ENCODE measurements at regions not wholly inside any gene's neighbourhood (a gene's known extent, or its start where the extent isn't known, plus 50 kb on each side); places are given as distances from the start of the nearest gene placed in this dataset.

DNA sequence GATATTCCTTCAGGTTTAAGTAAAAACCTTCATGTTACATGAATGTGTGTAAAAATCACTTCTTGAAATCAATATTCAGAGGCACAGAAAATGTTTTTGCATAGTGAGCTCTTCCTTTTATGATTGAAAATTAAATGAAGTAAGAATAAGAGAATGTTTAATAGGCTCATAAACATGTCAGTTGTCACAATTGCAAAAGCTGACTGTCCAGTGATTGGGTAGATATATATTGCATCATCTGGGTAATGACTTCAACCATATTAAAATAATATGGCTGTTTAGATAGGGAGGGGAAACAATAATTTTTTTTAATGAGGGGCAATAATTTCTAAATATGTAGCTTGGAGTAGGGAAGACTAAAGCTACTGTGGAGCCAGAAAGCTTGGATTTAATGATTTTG, 529.8 kb upstream of the GOLIM4 start:
- Histone ChIP-seq H3K79me2 (no peaks in the 10 kb centered on the region), H3K27me3 (ENCODE audit: control insufficient read depth, insufficient read depth, low read length) (no peaks in the 10 kb centered on the region), H3K9ac (no peak overlapping the region), H3K9me3 (ENCODE audit: control insufficient read depth, low read length) (no peaks in the 10 kb centered on the region), H3K36me3 (ENCODE audit: control insufficient read depth, insufficient read depth, low read length) (no peaks in the 10 kb centered on the region), H3K27ac (no peak overlapping the region), H3K4me3 (ENCODE audit: low read depth, low read length) (no peak overlapping the region), H3K4me1 (no peaks in the 10 kb centered on the region), H3K4me2 (ENCODE audit: low read length) (no peak overlapping the region), H2AFZ (no peak overlapping the region)
- TF ChIP-seq, protein P1, sequence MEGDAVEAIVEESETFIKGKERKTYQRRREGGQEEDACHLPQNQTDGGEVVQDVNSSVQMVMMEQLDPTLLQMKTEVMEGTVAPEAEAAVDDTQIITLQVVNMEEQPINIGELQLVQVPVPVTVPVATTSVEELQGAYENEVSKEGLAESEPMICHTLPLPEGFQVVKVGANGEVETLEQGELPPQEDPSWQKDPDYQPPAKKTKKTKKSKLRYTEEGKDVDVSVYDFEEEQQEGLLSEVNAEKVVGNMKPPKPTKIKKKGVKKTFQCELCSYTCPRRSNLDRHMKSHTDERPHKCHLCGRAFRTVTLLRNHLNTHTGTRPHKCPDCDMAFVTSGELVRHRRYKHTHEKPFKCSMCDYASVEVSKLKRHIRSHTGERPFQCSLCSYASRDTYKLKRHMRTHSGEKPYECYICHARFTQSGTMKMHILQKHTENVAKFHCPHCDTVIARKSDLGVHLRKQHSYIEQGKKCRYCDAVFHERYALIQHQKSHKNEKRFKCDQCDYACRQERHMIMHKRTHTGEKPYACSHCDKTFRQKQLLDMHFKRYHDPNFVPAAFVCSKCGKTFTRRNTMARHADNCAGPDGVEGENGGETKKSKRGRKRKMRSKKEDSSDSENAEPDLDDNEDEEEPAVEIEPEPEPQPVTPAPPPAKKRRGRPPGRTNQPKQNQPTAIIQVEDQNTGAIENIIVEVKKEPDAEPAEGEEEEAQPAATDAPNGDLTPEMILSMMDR (IDR thresholded peaks at IDR 0.05): no peak

DNA sequence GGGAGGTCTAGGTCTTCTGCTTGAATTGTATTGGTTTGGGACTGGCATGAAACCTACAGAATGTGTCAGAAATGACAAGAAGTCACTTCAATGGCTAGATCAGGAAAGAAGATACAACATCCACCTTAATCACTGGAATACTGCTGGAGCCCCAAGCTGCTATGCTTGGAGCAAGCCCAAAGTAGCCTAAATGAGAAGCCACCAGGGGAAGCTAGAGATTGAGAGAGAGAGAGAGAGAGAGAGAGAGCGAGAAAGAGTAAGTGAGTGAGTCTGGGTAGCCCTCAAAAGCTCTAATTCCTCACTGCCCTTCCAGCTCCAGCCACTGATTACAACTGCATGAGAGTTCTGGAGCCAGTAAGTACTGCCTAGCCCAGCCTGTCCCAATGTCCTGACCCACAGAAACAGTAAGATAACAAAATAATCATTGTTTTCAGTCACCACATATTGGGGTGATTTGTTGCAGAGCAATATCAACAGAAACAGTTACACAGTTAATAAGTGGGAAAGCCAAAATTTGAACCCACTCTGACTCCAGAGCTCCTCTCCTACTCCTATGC, 529.2 kb upstream of the GOLIM4 start:
- Histone ChIP-seq H2AFZ (no peak overlapping the region), H3K36me3 (ENCODE audit: control insufficient read depth, insufficient read depth, low read length) (no peaks in the 10 kb centered on the region), H3K4me1 (no peaks in the 10 kb centered on the region), H3K27me3 (ENCODE audit: control insufficient read depth, insufficient read depth, low read length) (no peaks in the 10 kb centered on the region), H3K4me2 (ENCODE audit: low read length) (no peak overlapping the region), H3K4me3 (ENCODE audit: low read depth, low read length) (no peak overlapping the region), H3K27ac (no peak overlapping the region), H3K9me3 (ENCODE audit: control insufficient read depth, low read length) (no peaks in the 10 kb centered on the region), H3K79me2 (no peaks in the 10 kb centered on the region), H3K9ac (no peak overlapping the region)
- TF ChIP-seq, protein P1 (IDR thresholded peaks at IDR 0.05): no peak

DNA sequence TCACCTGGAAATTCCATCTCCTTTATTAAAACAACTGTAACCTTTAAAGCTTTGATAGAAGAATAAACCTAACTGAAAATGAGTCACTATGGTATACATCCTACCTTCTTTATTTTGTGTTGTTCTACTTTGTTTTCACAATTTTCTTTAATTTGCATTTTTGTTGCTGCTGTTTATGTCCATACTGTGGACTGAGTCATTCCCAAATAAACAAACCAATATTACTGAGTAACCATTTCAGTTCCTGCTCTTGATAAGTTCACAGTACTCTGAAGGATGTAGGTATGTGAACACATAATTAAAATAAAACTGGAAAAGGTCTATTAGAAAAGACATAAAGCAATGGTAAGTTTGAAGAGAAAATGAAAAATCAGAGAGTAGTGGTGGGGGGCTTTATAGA, 528.5 kb upstream of the GOLIM4 start:
- H3K4me2 ChIP-seq (ENCODE audit: low read length): no peak overlapping the region
- TF ChIP-seq, protein P1 (IDR thresholded peaks at IDR 0.05): no peak
- no peak overlapping the region for H3K9ac ChIP-seq
- H3K36me3 ChIP-seq (ENCODE audit: control insufficient read depth, insufficient read depth, low read length): no peaks in the 10 kb centered on the region
- no peaks in the 10 kb centered on the region for H3K79me2 ChIP-seq
- no peak overlapping the region for H3K4me3 ChIP-seq (ENCODE audit: low read depth, low read length)
- no peaks in the 10 kb centered on the region for H3K27me3 ChIP-seq (ENCODE audit: control insufficient read depth, insufficient read depth, low read length)
- no peak overlapping the region for H2AFZ ChIP-seq
- no peaks in the 10 kb centered on the region for H3K4me1 ChIP-seq
- H3K27ac ChIP-seq: no peak overlapping the region
- H3K9me3 ChIP-seq (ENCODE audit: control insufficient read depth, low read length): no peaks in the 10 kb centered on the region

DNA sequence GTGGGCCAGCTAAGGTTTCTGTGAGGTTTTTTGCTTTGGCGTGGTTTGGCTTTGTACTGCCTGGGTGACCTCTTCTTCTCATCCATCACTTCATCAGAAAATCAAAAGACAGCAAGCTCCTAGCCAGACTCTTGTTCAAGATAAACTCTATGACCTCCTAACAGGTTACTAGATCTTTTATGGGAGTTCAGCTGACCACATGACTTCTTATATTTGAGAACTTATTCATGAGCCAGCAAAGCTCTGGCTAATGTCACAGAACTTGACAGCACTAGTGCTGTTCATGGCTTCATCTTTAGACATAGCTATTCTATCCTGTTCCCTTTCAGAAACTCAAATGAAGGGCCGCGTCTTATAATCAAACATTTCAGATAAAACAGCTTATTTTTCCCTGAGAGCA, 527.1 kb upstream of the GOLIM4 start:
- H2AFZ ChIP-seq: no peak overlapping the region
- H3K4me1 ChIP-seq: no peaks in the 10 kb centered on the region
- no peak overlapping the region for H3K9ac ChIP-seq
- TF ChIP-seq, protein P1 (IDR thresholded peaks at IDR 0.05): no peak
- H3K4me3 ChIP-seq (ENCODE audit: low read depth, low read length): no peak overlapping the region
- H3K36me3 ChIP-seq (ENCODE audit: control insufficient read depth, insufficient read depth, low read length): no peaks in the 10 kb centered on the region
- H3K9me3 ChIP-seq (ENCODE audit: control insufficient read depth, low read length): no peaks in the 10 kb centered on the region
- no peaks in the 10 kb centered on the region for H3K79me2 ChIP-seq
- no peak overlapping the region for H3K4me2 ChIP-seq (ENCODE audit: low read length)
- H3K27ac ChIP-seq: no peak overlapping the region
- no peaks in the 10 kb centered on the region for H3K27me3 ChIP-seq (ENCODE audit: control insufficient read depth, insufficient read depth, low read length)

DNA sequence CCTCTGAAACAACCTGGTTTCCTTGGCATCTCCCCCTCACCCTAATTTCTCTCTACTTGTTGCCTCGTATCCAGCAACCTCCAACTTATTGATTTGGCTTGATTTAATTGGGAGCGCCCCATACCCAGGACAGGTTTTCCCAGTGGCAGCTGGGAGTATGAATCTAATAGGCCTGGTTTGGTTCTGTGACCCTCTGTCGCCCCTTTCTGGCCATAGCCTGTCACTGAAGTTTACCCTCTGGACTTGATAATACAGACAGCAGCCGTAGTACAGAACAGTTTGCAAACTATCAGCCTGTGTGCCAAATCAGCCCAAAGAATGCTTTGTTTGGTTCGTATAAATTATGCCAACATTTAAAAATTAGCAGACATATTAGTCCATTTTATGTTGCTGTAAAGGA, 525.1 kb upstream of the GOLIM4 start:
- no peaks in the 10 kb centered on the region for H3K36me3 ChIP-seq (ENCODE audit: control insufficient read depth, insufficient read depth, low read length)
- no peak overlapping the region for H3K4me3 ChIP-seq (ENCODE audit: low read depth, low read length)
- H3K4me2 ChIP-seq (ENCODE audit: low read length): no peak overlapping the region
- no peaks in the 10 kb centered on the region for H3K27me3 ChIP-seq (ENCODE audit: control insufficient read depth, insufficient read depth, low read length)
- no peaks in the 10 kb centered on the region for H3K4me1 ChIP-seq
- H3K9me3 ChIP-seq (ENCODE audit: control insufficient read depth, low read length): no peaks in the 10 kb centered on the region
- H3K79me2 ChIP-seq: no peaks in the 10 kb centered on the region
- H3K9ac ChIP-seq: no peak overlapping the region
- TF ChIP-seq, protein P1 (IDR thresholded peaks at IDR 0.05): no peak
- H3K27ac ChIP-seq: no peak overlapping the region
- no peak overlapping the region for H2AFZ ChIP-seq

All from parathyroid adenoma (tissue), 2 donors.